ENCODE measurements at regions not wholly inside any gene's neighbourhood (a gene's known extent, or its start where the extent isn't known, plus 50 kb on each side); places are given as distances from the start of the nearest gene placed in this dataset.

DNA sequence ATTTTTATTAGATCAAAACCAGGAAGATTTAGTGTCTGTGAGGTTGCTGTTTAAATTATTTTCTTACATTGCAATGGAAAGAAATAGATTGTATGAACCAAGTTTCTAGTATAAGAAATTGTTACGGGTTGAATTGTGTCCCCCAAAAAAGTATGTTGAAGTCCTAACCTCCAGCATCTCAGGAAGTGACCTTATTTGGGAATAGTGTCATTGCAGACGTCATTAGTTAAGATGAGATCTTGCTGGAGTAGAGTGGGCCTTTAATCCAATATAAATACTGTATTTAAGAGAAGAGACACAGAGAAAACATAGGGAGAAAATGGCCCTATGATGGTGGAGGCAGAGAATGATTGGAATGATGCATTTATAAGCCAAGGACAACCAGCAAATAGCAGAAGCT, 188.7 kb upstream of the SAMSN1 start:
- no peak for DNase-seq (ENCODE audit: low spot score)
- TF ChIP-seq, protein P1, sequence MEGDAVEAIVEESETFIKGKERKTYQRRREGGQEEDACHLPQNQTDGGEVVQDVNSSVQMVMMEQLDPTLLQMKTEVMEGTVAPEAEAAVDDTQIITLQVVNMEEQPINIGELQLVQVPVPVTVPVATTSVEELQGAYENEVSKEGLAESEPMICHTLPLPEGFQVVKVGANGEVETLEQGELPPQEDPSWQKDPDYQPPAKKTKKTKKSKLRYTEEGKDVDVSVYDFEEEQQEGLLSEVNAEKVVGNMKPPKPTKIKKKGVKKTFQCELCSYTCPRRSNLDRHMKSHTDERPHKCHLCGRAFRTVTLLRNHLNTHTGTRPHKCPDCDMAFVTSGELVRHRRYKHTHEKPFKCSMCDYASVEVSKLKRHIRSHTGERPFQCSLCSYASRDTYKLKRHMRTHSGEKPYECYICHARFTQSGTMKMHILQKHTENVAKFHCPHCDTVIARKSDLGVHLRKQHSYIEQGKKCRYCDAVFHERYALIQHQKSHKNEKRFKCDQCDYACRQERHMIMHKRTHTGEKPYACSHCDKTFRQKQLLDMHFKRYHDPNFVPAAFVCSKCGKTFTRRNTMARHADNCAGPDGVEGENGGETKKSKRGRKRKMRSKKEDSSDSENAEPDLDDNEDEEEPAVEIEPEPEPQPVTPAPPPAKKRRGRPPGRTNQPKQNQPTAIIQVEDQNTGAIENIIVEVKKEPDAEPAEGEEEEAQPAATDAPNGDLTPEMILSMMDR (IDR thresholded peaks at IDR 0.05; ENCODE audit: poor library complexity) = no peak
- no peak for TF ChIP-seq EZH2 (IDR thresholded peaks at IDR 0.05; ENCODE audit: borderline replicate concordance)
- TF ChIP-seq EZH2phosphoT487 (IDR thresholded peaks at IDR 0.05; ENCODE audit: low read depth, severe bottlenecking, unreplicated experiment) = no peak
- H3K79me2 ChIP-seq = no peaks in the 10 kb centered on the region
- H3K27ac ChIP-seq = no peak overlapping the region
- H3K9me3 ChIP-seq (ENCODE audit: low read depth) = no peaks in the 10 kb centered on the region
- no peak overlapping the region for H3K4me2 ChIP-seq
- H4K20me1 ChIP-seq (ENCODE audit: insufficient read depth, poor library complexity, severe bottlenecking) = no peaks in the 10 kb centered on the region
- no peaks in the 10 kb centered on the region for H3K27me3 ChIP-seq
- no peaks in the 10 kb centered on the region for H3K36me3 ChIP-seq (replicated peaks; ENCODE audit: insufficient read depth, low read depth)
- no peaks in the 10 kb centered on the region for H3K4me1 ChIP-seq (ENCODE audit: insufficient read depth)
- no peaks in the 10 kb centered on the region for H3K9me2 ChIP-seq (replicated peaks; ENCODE audit: insufficient read depth)
- H3K4me3 ChIP-seq = no peak overlapping the region
- H2AFZ ChIP-seq = no peak overlapping the region
- 91% methylated on average over 2 of the region's 2 CpGs for WGBS (ENCODE audit: low lambda C conversion rate, missing lambda C conversion rate)

- TF ChIP-seq EZH2 (IDR thresholded peaks at IDR 0.05; ENCODE audit: borderline replicate concordance) (no peak), EZH2phosphoT487 (IDR thresholded peaks at IDR 0.05; ENCODE audit: low read depth, severe bottlenecking, unreplicated experiment) (no peak)
- TF ChIP-seq, protein P1 (IDR thresholded peaks at IDR 0.05; ENCODE audit: poor library complexity) = no peak
- no peaks in the 10 kb centered on the region for H3K9me3 ChIP-seq (ENCODE audit: low read depth)
- H3K4me2 ChIP-seq = no peak overlapping the region
- H3K4me3 ChIP-seq = no peak overlapping the region
- 91% methylated on average over 3 of the region's 3 CpGs for WGBS (ENCODE audit: low lambda C conversion rate, missing lambda C conversion rate)
- no peaks in the 10 kb centered on the region for H4K20me1 ChIP-seq (ENCODE audit: insufficient read depth, poor library complexity, severe bottlenecking)
- no peak for DNase-seq (ENCODE audit: low spot score)
- H2AFZ ChIP-seq = no peak overlapping the region
- no peaks in the 10 kb centered on the region for H3K4me1 ChIP-seq (ENCODE audit: insufficient read depth)
- no peaks in the 10 kb centered on the region for H3K9me2 ChIP-seq (replicated peaks; ENCODE audit: insufficient read depth)
- no peak overlapping the region for H3K27ac ChIP-seq
- no peaks in the 10 kb centered on the region for H3K36me3 ChIP-seq (replicated peaks; ENCODE audit: insufficient read depth, low read depth)
- no peaks in the 10 kb centered on the region for H3K79me2 ChIP-seq
- H3K27me3 ChIP-seq = no peaks in the 10 kb centered on the region
Observed at GRCh38 chr21:14734191-14734590, 188.1 kb upstream of the SAMSN1 start.

- no peak for DNase-seq (ENCODE audit: low spot score)
- no peak overlapping the region for H2AFZ ChIP-seq
- H3K4me3 ChIP-seq = no peak overlapping the region
- H3K36me3 ChIP-seq (replicated peaks; ENCODE audit: insufficient read depth, low read depth) = no peaks in the 10 kb centered on the region
- no peaks in the 10 kb centered on the region for H3K9me3 ChIP-seq (ENCODE audit: low read depth)
- H3K79me2 ChIP-seq = no peaks in the 10 kb centered on the region
- H3K9me2 ChIP-seq (replicated peaks; ENCODE audit: insufficient read depth) = no peaks in the 10 kb centered on the region
- no peaks in the 10 kb centered on the region for H3K4me1 ChIP-seq (ENCODE audit: insufficient read depth)
- TF ChIP-seq EZH2 (IDR thresholded peaks at IDR 0.05; ENCODE audit: borderline replicate concordance) (no peak), EZH2phosphoT487 (IDR thresholded peaks at IDR 0.05; ENCODE audit: low read depth, severe bottlenecking, unreplicated experiment) (no peak)
- TF ChIP-seq, protein P1 (IDR thresholded peaks at IDR 0.05; ENCODE audit: poor library complexity) = no peak
- 97% methylated on average over 4 of the region's 4 CpGs for WGBS (ENCODE audit: low lambda C conversion rate, missing lambda C conversion rate)
- no peak overlapping the region for H3K27ac ChIP-seq
- H4K20me1 ChIP-seq (ENCODE audit: insufficient read depth, poor library complexity, severe bottlenecking) = no peaks in the 10 kb centered on the region
- H3K27me3 ChIP-seq = no peaks in the 10 kb centered on the region
- H3K4me2 ChIP-seq = no peak overlapping the region
Observed at GRCh38 chr21:14725219-14725618, 179.1 kb upstream of the SAMSN1 start.

Data from hepatocyte (in vitro differentiated cells).